ENCODE measurements at regions not wholly inside any gene's neighbourhood (a gene's known extent, or its start where the extent isn't known, plus 50 kb on each side); places are given as distances from the start of the nearest gene placed in this dataset.
A peak's percentile ranks its signal among the peaks of the same experiment; 100 is the strongest.
"Not testable (repeated sequence)": the region's sequence is repeated elsewhere in the genome, so short reads cannot be mapped to it uniquely, and the experiment has no call there.

DNA sequence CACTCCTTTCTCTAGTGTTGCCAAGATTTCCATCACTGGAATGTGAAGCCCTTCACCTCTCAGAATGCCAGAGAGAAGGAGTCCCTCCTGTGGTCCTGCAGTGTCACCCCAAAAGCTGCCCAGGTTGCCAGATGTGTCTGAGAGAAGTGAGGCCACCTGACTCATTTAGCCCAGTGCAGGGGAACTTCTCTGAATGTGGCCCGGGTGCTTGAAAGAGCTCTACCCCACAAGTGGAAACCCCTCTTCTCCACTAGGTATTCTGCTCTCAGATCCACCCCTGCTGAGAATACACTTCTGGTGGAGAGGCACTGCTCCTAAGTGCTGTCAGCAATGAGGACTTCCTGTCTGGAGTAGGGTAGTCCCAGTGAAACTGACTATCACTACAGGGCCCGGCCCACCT, 334.8 kb downstream of the ANAPC1 start:
- not testable (repeated sequence) for H3K4me1 ChIP-seq, H3K27me3 ChIP-seq, H3K9me3 ChIP-seq, H3K36me3 ChIP-seq, H3K4me3 ChIP-seq, H3K27ac ChIP-seq, ATAC-seq
- WGBS, 2 donors (ENCODE audit: low coverage in 1 of 2): no CpG with 5 or more reads among the region's 2 CpGs

DNA sequence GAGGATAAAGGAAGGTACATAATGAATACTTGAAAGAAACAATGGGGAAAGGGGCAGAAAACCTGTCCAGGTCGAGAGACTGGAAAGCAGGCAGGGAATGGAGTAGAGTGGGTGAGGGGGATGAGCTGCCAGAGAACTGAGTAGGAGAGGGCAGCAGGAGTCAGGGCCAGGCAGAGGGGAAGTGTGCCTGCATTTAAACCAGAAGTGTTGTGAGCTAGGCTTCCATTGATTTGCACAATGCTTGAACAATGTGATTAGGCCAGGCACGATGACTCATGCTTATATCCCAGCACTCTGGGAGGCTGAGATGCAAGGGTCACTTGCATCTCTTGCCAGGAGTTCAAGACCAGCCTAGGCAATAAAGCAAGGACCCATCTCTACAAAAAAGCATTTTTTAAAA, 332.6 kb downstream of the ANAPC1 start:
- WGBS, 2 donors (ENCODE audit: low coverage in 1 of 2): 30% methylated on average over 1 of the region's 2 CpGs; no CpG with 5 or more reads in 1 of the 2 donors
- not testable (repeated sequence) for H3K27me3 ChIP-seq, H3K36me3 ChIP-seq, H3K9me3 ChIP-seq, H3K27ac ChIP-seq, H3K4me1 ChIP-seq, ATAC-seq, H3K4me3 ChIP-seq

DNA sequence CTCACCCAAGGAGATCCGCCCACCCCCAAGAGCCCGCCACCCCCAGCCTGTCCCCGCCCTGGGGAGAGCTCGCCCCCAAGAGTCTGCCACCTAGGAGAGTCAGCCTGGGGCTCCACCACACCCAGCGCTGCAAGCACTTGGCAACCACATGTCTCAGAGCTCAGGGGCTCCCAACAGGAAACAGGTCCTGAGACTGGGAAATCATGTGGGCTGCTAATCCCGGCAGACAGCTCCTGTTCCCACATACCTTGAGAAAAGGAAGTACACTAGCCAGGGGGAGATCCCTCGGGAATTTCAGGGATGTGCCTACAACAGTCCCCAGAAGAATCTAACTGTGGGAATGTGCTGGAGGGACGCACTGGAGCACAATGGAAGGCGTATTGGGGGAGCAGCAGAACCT, 331.4 kb downstream of the ANAPC1 start:
- peak; percentile 22 for ATAC-seq
- not testable (repeated sequence) for H3K27me3 ChIP-seq, H3K36me3 ChIP-seq, H3K27ac ChIP-seq, H3K4me1 ChIP-seq, H3K4me3 ChIP-seq, H3K9me3 ChIP-seq
- WGBS, 2 donors (ENCODE audit: low coverage in 1 of 2): no CpG with 5 or more reads among the region's 9 CpGs

DNA sequence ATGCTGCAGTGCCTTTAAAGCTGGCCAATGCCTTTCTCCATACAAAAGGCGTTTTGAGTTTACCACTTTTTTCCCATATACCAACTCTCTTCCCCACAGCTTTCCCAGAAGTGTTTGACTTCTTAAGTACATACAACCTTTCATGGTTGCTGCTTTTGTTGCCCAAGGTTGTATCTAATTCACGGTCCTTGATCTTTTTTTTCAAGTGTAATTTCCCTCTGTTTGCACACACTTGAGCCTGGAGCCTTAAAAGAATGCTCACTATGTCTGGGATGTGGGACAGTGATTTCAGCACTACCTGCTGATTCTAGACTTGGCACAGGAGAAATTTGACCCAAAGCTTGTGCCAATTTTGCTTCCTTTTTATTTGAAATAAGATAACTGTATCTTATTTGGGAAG, 324.7 kb downstream of the ANAPC1 start:
- not testable (repeated sequence) for ATAC-seq

DNA sequence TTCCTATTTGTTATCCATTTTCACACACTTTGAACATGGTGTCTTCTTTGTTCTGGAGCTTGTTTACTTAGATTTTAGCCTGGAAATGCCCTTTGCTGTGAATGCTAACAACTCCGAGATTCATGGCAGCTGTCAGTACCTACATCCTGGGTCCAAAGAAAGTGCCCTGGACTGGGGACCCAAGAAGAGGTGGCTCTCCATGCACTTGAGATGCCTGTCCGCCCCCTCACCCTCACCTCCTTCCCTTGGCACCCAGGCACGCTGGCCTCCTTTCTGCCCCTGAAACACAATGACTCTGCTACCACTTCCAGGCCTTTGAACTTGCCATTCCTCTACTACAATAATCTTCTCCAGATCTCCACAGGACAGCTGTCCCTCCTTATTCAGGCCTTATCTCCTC, 324.2 kb downstream of the ANAPC1 start:
- not testable (repeated sequence) for H3K9me3 ChIP-seq, ATAC-seq, H3K4me3 ChIP-seq, H3K4me1 ChIP-seq, H3K27ac ChIP-seq, H3K36me3 ChIP-seq, H3K27me3 ChIP-seq
- no CpG with 5 or more reads among the region's 3 CpGs for WGBS, 2 donors (ENCODE audit: low coverage in 1 of 2)

More for the DNA sequence above, 324.7 kb downstream of the ANAPC1 start:
- no CpG with 5 or more reads among the region's 2 CpGs for WGBS, 2 donors (ENCODE audit: low coverage in 1 of 2)
- H3K27me3 ChIP-seq, H3K4me1 ChIP-seq, H3K27ac ChIP-seq, H3K36me3 ChIP-seq, H3K9me3 ChIP-seq, H3K4me3 ChIP-seq: not testable (repeated sequence)

DNA sequence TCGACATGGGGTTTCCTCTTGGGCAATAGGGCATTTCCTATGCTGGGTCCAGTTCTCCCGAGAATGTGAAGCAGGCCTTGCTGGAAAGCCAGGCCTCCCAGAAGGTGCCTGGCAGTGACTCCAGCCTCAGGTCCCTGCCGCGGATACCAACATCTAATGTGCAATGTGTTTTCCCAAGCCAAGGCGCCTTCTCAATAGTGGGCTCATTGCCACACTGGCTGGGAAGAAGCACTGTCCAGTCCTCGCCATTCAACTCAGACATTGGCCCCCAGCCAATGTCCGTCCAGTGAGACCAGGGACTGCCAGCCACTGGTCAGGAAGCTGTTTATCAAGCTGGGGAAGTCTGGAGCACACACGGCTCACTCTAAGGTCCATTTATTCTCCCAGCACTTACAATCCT, 317.9 kb downstream of the ANAPC1 start:
- H3K4me3 ChIP-seq, H3K27me3 ChIP-seq, H3K9me3 ChIP-seq, H3K4me1 ChIP-seq, H3K36me3 ChIP-seq, H3K27ac ChIP-seq: not testable (repeated sequence)
- WGBS, 2 donors (ENCODE audit: low coverage in 1 of 2): 14 to 27% methylated on average over 1 to 2 of the region's 8 CpGs
- peak; percentile 89 for ATAC-seq

DNA sequence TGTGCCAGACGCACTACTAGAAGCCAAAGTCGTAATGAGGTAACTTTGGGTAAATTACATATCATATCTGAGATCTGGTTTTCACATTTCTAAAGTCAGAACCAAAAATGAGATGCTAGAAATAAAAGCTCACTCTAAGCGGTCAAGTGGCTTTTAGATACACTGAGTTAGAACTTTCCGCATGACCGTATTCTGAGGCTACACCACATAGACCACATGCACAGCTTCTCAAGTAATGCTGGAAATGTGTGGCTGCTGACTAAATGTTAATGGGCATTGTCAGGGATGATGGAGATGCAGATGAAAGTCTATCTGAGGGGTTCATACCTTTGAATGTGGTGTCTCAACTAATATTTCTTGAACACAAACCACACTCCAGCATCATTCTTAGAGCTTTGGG, 316.8 kb downstream of the ANAPC1 start:
- not testable (repeated sequence) for H3K27ac ChIP-seq, H3K27me3 ChIP-seq, H3K36me3 ChIP-seq, H3K4me3 ChIP-seq, H3K4me1 ChIP-seq, H3K9me3 ChIP-seq, ATAC-seq
- 100% methylated on average over 2 of the region's 5 CpGs; no CpG with 5 or more reads in 1 of the 2 donors for WGBS, 2 donors (ENCODE audit: low coverage in 1 of 2)

DNA sequence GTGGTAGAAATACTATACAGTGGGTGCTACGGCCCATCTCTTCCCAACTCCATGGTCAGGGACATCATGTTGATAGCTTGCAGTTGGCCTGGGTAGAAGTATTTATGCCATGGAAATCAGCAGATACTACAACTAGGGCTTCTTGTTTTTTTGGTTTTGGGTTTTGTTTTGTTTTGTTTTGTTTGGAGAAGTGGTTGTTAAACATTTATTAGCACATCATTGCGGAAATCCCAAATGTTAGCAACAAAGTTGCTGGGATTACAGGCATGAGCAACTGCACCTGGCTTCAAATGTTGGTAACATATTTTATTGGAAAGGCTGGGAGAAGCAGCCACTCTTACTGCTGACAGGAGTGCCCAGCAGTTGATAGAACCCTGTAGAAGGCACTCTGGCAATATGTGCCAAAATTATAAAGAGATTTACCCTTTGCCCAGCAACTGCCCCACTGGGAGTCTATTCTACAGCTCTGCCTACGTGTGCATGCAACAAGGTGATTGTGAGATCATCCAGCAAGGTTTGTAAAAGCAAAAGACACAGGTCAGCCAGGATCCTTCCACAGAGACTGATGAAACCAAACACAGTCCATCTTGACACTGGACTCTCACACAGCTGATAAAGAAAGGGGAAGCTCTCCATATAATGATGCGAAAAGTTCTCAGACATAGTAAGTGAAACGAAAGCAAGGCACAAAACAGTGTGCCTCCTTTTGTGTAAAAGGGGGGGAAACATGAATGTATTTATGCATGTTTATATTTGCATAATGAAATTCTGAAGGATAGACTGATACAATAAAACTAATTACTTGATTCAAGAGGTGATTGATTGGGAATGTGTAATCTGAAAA, 314.4 kb downstream of the ANAPC1 start:
- H3K27me3 ChIP-seq, H3K4me3 ChIP-seq, H3K27ac ChIP-seq, H3K36me3 ChIP-seq, H3K4me1 ChIP-seq, ATAC-seq, H3K9me3 ChIP-seq: not testable (repeated sequence)
- WGBS, 2 donors (ENCODE audit: low coverage in 1 of 2): 0% methylated on average over 1 of the region's 5 CpGs

DNA sequence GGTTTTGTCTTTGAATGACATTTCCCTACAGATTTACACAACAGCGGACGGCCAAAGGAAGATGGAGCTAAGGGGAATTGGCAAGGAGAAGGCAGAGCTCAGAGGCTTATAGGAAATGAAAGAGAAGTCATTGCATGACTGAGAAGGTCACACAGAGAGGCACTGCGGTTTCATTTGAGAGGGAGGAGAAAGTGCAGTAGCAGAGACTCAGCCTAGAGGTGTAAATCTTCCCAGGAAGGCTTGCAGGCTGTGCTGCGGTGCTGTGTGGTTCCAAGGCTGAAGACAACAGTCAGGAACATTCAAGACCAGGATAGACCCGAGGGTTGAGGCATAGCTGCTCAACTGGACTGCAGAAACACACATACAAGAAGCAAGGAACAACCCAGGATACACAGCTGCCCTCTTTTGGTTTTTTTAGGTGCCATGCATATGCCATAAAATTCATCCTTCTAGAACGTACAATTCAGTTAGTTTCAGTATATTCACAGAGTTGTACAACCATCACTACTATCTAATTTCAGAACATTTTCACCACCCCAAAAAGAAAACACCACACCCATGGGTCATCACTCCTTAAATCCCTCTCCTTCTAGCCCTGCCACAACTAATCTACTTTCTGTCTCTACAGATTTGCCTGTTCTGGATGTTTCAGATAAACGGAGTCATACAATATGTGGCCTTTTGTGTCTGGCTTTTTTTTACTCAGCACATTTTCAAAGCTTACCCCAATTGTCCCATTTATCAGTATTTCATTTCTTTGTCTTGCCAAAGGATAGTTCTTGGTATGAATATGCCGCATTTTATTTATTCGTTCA, 313.5 kb downstream of the ANAPC1 start:
- not testable (repeated sequence) for H3K4me3 ChIP-seq, H3K27me3 ChIP-seq, H3K36me3 ChIP-seq, ATAC-seq, H3K9me3 ChIP-seq, H3K27ac ChIP-seq, H3K4me1 ChIP-seq
- whole genome bisulfite sequencing, 2 donors (ENCODE audit: low coverage in 1 of 2): 70 to 81% methylated on average over 2 to 5 of the region's 9 CpGs

DNA sequence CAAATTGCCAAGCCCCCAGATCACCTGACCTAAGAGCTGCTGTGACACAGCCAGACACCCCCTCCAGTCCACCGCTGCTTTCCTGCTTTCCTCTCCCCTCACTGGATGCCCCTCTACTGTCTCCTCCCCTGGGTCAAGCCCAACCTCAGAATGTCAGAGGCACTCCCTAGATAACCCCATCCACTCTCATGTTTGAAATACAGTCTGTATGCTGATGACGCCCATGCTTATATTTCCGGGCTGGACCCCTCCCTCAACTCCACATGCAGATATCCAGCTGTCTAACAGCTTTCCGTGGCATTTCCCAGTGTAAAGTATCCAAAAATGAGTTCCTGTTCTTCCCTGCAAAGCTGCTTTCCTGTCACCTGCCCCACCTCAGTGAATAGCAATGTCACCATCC, 309.2 kb downstream of the ANAPC1 start:
- H3K27me3 ChIP-seq, H3K9me3 ChIP-seq, H3K4me1 ChIP-seq, H3K4me3 ChIP-seq, H3K36me3 ChIP-seq, H3K27ac ChIP-seq, ATAC-seq: not testable (repeated sequence)
- WGBS, 2 donors (ENCODE audit: low coverage in 1 of 2): 67 to 92% methylated on average over 2 to 3 of the region's 4 CpGs

DNA sequence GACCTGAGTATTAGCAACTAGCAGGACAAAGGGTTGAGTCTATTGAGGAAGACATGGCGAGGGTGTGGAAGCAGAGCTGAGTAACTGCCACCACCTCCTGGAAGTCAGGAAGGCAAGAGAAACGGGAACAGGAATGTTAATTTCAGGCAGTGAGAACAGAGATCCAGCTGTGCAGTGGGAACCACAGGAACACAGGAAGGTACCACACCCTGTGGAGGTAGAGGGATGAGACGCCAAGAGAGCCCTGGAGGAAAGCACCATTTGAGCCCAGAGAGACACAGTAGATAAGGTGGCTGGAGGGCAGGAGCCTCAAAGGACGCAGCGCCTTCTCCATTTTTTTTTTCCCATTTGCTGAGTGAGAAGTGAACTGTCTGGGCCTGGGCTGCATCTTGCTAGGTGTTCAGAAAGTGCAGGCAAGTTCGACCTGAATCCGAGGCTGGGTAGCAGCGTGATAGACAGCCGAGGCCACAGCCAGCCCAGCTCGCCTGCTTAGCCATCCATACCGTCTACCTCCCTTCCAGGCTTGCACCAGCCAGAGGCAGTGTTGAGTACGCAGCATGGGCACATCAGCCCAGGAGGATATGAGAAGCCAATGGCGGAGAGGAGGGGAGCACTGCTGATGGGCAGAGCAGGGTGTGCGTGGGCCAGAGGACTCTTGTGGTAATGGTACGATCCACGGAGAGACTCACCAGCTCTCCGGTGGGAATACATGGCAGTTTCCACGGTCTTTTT, 306.7 kb downstream of the ANAPC1 start:
- H3K4me3 ChIP-seq, H3K27me3 ChIP-seq, H3K36me3 ChIP-seq, ATAC-seq, H3K9me3 ChIP-seq, H3K4me1 ChIP-seq, H3K27ac ChIP-seq: not testable (repeated sequence)
- 90 to 92% methylated on average over 6 of the region's 18 CpGs for WGBS, 2 donors (ENCODE audit: low coverage in 1 of 2)

DNA sequence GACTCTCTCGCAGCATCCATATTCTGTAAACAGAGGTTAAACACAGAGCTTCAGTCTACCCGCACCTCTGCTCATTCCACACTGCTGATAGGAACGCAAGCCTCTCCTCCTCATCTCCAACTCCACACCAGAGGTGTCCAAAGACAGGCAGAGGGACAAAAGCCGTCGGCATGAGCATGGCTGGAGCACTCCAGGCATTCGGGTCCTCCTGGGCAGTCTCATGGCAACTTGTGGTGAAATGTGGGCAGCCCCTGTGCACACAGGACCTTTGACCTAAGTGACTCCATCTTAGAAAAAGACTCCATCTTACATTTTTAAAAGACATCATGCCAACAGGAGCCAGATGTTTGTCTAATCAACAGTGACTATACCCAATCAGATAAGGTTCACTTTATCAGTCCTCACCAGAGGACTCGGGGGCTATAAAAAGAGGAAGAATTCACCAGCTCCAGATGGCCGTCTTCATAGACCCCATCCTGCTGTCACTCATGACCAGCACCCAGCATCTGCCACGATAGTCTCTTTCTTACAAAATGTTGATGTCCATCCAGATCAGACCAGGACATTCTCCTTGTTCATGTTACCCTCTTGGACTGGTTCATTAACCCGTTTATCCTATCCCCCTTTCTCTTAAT, 304.4 kb downstream of the ANAPC1 start:
- not testable (repeated sequence) for H3K4me1 ChIP-seq, H3K36me3 ChIP-seq, ATAC-seq, H3K4me3 ChIP-seq, H3K9me3 ChIP-seq, H3K27me3 ChIP-seq, H3K27ac ChIP-seq
- 65% methylated on average over 3 of the region's 10 CpGs; no CpG with 5 or more reads in 1 of the 2 donors for WGBS, 2 donors (ENCODE audit: low coverage in 1 of 2)

DNA sequence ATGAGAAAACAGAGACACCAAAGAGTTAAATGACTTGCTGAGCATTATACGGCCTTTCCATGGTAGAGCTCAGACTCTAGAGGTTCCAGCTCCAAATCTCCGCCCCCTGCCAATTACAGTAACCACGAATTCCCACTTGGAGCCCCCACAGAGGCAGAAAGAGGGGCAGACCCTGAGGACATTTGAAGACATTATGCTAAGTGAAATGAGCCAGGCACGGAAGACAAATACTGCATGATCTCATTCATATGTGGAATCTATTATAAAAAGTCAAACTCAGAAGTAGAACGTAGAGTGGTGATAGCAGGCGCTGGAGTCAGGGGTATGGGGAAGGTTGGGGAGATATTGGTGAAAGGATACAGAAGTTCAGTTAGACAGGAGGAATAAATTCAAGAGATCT, 303.4 kb downstream of the ANAPC1 start:
- H3K4me1 ChIP-seq, ATAC-seq, H3K27me3 ChIP-seq, H3K9me3 ChIP-seq, H3K27ac ChIP-seq, H3K36me3 ChIP-seq, H3K4me3 ChIP-seq: not testable (repeated sequence)
- no CpG with 5 or more reads among the region's 6 CpGs for WGBS, 2 donors (ENCODE audit: low coverage in 1 of 2)

All from gastroesophageal sphincter (tissue), 4 donors.